HG02571 (cell line): ENCODE measurements at regions not wholly inside any gene's neighbourhood (a gene's known extent, or its start where the extent isn't known, plus 50 kb on each side); places are given as distances from the start of the nearest gene placed in this dataset.
"Not testable (repeated sequence)": the region's sequence is repeated elsewhere in the genome, so short reads cannot be mapped to it uniquely, and the experiment has no call there.

Experiments
- ATAC-seq: cut with Tn5 transposase; IDR thresholded peaks from one replicate; pipeline ENCODE4 v1.9.1; 2021; ENCODE audit warnings: mild to moderate bottlenecking, moderate library complexity; ENCODE audit not compliant: unreplicated experiment

GRCh38 chr4:33740871-33741270 is 2503.4 kb downstream of the ARAP2 start:
- ATAC-seq = not testable (repeated sequence)

DNA sequence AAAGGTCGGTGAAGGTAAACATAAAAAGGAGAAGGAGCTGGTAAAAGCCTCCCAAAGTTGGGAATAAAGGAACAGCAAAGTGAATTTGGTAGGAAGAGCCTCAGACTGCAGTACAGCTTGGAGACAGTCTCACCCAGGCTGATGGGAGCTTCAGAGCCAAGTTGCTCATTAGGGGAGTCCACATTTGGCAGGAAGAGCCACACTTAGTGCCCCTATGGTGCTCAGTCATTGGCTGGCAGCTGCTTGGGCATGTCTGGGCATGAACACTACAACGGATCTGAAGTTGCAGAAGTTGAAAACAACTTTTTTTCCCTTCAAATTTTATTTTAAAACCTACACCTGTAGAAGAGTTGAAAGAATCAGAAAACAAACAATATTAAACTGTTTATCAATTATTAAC is 2497.3 kb downstream of the ARAP2 start:
- peak; percentile 58 for ATAC-seq

- no peak for ATAC-seq
These were observed 2493.3 kb downstream of the ARAP2 start for GRCh38 chr4:33751050-33751449.

GRCh38 chr4:33772582-33772981 is 2471.7 kb downstream of the ARAP2 start:
- no peak for ATAC-seq

DNA sequence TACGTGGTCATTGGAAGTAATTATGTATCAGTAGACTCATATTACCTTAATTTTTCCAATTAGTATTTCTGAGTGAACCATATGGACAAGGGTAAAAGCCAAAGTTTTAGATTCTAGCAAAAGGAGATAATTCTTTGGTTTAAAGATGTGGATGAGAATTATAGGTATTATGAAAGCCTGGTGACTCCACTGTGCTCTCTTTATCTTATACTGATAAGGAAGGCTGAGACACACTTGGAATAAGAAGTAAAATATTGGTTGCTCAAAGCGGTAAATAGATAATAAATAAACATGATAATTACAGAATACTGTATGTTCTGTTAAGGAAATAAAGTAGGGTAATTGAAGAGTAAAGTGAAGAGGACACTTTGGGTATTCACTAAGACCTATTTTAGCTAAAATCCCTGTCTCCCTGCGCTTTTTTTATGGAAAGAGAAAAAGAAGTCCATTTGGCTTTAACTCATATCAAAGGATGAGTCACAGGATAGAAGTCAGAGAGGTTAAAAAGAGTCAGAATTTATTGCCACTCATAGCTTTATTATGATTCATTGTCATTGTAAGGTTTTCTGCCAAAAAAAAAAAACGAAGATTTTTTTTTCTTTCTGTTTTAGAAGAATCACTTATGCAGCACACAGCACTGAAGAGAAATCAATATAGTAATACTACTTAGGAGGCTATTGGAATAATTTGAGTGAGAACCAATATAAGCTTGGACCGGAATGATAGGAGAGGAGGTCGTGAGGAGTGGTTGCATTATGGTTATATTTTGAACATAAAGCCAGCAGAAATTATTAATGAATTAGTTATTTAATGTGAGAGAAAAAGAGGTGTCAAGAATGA is 2463.1 kb downstream of the ARAP2 start:
- no peak for ATAC-seq

- ATAC-seq = no peak
These were observed 2458.5 kb downstream of the ARAP2 start for GRCh38 chr4:33785843-33786242.

GRCh38 chr4:33802578-33802977 is 2441.7 kb downstream of the ARAP2 start:
- ATAC-seq = no peak

DNA sequence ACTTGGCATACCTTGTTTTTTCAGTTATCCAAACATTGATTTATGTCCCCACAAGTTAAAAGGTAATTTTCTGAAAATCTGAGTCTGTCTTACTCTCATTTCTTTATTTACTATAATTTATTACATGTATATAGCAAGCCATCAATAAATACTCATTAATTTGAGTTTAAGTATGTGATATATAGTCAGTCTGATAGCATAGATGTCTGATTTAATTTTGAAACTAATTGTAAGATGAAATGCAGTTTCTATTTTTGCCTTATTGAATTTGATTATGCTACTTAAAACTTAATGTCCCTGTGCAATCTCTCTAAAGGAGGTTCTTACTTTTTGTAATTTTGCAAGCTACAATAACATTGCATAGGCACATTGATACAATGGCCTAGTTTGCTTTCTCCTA is 2418.6 kb downstream of the ARAP2 start:
- ATAC-seq = no peak

DNA sequence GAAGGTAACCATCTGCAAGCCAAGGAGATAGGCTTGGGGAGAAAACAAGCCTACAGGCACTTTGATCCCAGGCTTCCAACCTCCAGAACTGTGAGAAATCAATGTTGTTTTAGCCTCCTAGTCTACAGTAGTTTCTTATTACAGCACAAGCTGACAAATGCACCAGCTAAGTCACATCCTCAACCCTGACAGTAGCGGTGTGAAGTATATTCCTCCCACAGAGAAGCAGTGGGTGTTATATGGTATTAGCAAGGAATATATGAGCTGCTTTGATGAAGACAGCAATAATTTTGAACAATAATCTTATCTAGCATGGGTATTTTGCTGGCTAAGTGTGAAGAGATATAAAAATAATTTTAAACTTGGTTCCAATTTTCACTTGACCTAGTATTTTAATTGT is 2415.0 kb downstream of the ARAP2 start:
- not testable (repeated sequence) for ATAC-seq

- no peak for ATAC-seq
These were observed 2412.8 kb downstream of the ARAP2 start for GRCh38 chr4:33831442-33832066.

GRCh38 chr4:33835764-33836163 is 2408.6 kb downstream of the ARAP2 start:
- not testable (repeated sequence) for ATAC-seq

DNA sequence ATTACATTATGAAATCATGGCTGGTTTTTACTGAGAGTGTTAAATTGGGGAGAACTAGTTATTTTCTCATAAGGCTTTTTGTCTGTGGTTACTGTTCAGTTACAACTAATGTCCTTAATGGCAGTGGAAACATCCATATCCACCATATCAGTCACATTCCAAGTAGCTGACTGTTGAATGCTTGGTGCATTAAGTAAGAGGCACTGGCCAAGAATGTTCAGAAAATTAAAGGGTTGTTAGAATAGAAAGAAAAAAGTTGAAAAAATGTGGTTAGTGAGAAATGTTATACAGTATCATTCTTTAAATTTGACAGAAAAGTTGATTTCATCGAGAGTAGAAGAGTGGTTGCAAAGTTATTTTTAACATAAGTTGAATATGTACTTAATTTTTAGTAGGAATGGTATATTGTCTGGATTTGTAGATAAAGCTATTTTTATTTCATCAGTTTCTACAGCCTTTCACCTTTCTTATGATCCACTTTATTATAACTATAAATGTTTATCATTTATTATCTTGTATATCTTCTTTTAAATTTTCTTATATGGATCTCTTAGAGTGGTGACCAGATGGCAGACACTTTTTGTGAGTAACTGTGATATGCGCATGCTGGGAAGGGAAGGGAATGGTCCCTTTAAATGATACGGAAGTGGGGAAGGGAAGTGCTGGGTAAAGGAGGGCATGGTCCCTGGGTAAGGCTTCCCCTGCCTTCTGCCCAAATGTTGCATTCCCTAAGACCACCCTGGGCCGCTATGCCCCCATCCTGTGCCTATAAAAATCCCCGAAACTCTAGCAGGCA is 2407.1 kb downstream of the ARAP2 start:
- no peak for ATAC-seq

- ATAC-seq = no peak
These were observed 2403.2 kb downstream of the ARAP2 start for GRCh38 chr4:33841120-33841519.

GRCh38 chr4:33850371-33850902 is 2393.9 kb downstream of the ARAP2 start:
- ATAC-seq = no peak

DNA sequence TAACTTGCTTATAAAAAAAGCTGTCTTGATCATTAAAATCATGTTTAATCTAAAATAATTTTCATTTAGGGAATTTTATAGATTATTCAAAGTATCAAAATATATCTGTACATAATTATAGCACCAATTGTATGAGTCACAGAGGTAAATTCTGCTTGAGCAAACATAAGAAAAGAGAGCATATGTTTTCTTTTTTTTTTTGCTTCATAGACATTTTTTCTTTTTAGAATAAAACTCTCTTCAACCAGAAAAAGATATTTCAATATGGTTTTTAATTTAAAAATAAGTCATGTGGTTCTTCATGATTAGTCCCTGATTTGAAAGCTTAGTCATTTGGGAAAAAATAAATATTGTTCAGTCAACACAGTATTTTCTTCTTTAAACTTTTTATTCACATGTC is 2390.6 kb downstream of the ARAP2 start:
- ATAC-seq = not testable (repeated sequence)

- ATAC-seq = no peak
These were observed 2379.9 kb downstream of the ARAP2 start for GRCh38 chr4:33864290-33864859.

DNA sequence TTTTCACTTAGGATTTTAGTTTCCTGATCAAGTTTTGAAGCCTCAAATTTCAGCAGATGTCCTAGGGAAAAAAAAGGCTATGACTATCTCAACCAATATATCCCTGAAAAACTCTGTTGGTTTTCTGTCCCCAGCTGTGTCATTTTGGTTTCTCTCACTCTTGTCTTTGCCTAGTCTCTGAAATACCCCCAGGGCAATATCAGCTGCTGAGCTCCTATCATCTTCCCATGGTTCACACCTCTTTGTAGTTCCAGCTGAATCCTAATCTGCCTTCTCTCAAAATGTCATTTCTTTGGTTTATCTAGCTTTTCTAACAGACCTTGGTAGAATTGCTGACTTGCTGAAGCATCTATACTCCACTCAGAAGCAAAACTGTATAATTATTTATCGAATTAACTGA is 2370.5 kb downstream of the ARAP2 start:
- no peak for ATAC-seq

- ATAC-seq = no peak
These were observed 2365.6 kb downstream of the ARAP2 start for GRCh38 chr4:33878710-33879109.

DNA sequence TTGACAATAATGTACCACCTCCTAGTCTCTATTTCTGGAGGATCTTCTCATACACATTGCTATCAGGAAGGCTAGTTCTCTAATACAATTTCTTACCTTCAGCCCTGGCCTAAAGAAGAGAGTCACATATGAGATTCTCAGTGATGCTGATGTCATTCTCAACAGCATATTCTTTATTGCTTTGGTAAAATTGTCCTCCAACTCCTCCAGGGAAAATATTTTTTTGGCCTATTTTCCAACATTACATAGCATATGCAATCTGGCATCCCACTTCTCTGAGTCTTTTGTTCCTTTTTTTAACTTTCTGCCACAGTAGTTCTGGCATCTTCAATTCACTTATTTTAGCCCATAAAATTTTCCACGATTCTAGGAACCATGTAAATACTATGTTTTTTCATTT is 2363.1 kb downstream of the ARAP2 start:
- ATAC-seq = no peak

- ATAC-seq = no peak
These were observed 2361.9 kb downstream of the ARAP2 start for GRCh38 chr4:33882246-33882990.
